ENCODE measurements at regions not wholly inside any gene's neighbourhood (a gene's known extent, or its start where the extent isn't known, plus 50 kb on each side); places are given as distances from the start of the nearest gene placed in this dataset.
"Not testable (repeated sequence)": the region's sequence is repeated elsewhere in the genome, so short reads cannot be mapped to it uniquely, and the experiment has no call there.

GRCh38 chr3:127520993-127521392, 69.5 kb downstream of the TPRA1 start:
- no peak for DNase-seq (ENCODE audit: low spot score)

- no peak for DNase-seq (ENCODE audit: low spot score)
These were observed 72.0 kb downstream of the TPRA1 start for GRCh38 chr3:127518456-127519081.

GRCh38 chr3:127512256-127512655, 78.3 kb downstream of the TPRA1 start:
- DNase-seq (ENCODE audit: low spot score): no peak

- DNase-seq (ENCODE audit: low spot score): no peak
These were observed 89.4 kb downstream of the TPRA1 start for GRCh38 chr3:127501177-127501576.

- no peak for DNase-seq (ENCODE audit: low spot score)
These were observed 92.9 kb downstream of the TPRA1 start for GRCh38 chr3:127497676-127498075.

- no peak for DNase-seq (ENCODE audit: low spot score)
These were observed 93.4 kb downstream of the TPRA1 start for GRCh38 chr3:127497166-127497565.

- no peak for DNase-seq (ENCODE audit: low spot score)
These were observed 94.5 kb downstream of the TPRA1 start for GRCh38 chr3:127495821-127496655.

- DNase-seq (ENCODE audit: low spot score): no peak
These were observed 96.4 kb downstream of the TPRA1 start for GRCh38 chr3:127493924-127494646.

GRCh38 chr3:127492426-127492825, 98.1 kb downstream of the TPRA1 start:
- no peak for DNase-seq (ENCODE audit: low spot score)

GRCh38 chr3:127491909-127492308, 98.6 kb downstream of the TPRA1 start:
- no peak for DNase-seq (ENCODE audit: low spot score)

- DNase-seq (ENCODE audit: low spot score): no peak
These were observed 99.2 kb downstream of the TPRA1 start for GRCh38 chr3:127491323-127491722.

GRCh38 chr3:127491024-127491305, 99.6 kb downstream of the TPRA1 start:
- DNase-seq (ENCODE audit: low spot score): not testable (repeated sequence)

GRCh38 chr3:127490271-127491023, 100.1 kb downstream of the TPRA1 start:
- DNase-seq (ENCODE audit: low spot score): no peak

- DNase-seq (ENCODE audit: low spot score): no peak
These were observed 101.2 kb downstream of the TPRA1 start for GRCh38 chr3:127489357-127489756.

- DNase-seq (ENCODE audit: low spot score): no peak
These were observed 101.8 kb downstream of the TPRA1 start for GRCh38 chr3:127488740-127489139.

- no peak for DNase-seq (ENCODE audit: low spot score)
These were observed 102.3 kb downstream of the TPRA1 start for GRCh38 chr3:127488141-127488672.

- no peak for DNase-seq (ENCODE audit: low spot score)
These were observed 103.3 kb downstream of the TPRA1 start for GRCh38 chr3:127487196-127487595.

- DNase-seq (ENCODE audit: low spot score): no peak
These were observed 104.1 kb downstream of the TPRA1 start for GRCh38 chr3:127486321-127486944.

- no peak for DNase-seq (ENCODE audit: low spot score)
These were observed 105.0 kb downstream of the TPRA1 start for GRCh38 chr3:127485396-127486170.

- no peak for DNase-seq (ENCODE audit: low spot score)
These were observed 105.7 kb downstream of the TPRA1 start for GRCh38 chr3:127484601-127485388.

Measured in RKO (cell line).